WTC11 (cell line): ENCODE measurements at regions not wholly inside any gene's neighbourhood (a gene's known extent, or its start where the extent isn't known, plus 50 kb on each side); places are given as distances from the start of the nearest gene placed in this dataset.

Experiments used
- CREM ChIP-seq: sonication (generic); formaldehyde crosslinking; IDR thresholded peaks from 2 replicates; pipeline ENCODE4 v1.8.1; 2022; ENCODE audit warnings: mild to moderate bottlenecking, missing genetic modification reagents, moderate library complexity
- CTCF ChIP-seq: fragments of 200-600 bp; IDR thresholded peaks from 2 replicates; pipeline ENCODE4 v1.8.0; 2022; ENCODE audit warnings: antibody characterized with exemption
- HMGXB4 ChIP-seq: sonication (generic); formaldehyde crosslinking; IDR thresholded peaks from 2 replicates; pipeline ENCODE4 v1.8.1; 2023; ENCODE audit warnings: mild to moderate bottlenecking, moderate library complexity, missing genetic modification reagents
- NFYB ChIP-seq: sonication (generic); formaldehyde crosslinking; conservative IDR thresholded peaks from 2 replicates; pipeline ENCODE4 v1.8.0; 2022; ENCODE audit warnings: low read depth, missing genetic modification reagents
- TEAD4 ChIP-seq: sonication (generic); formaldehyde crosslinking; IDR thresholded peaks from 2 replicates; pipeline ENCODE4 v1.8.0; 2022; ENCODE audit warnings: mild to moderate bottlenecking, missing genetic modification reagents
- ZNF219 ChIP-seq: sonication (generic); formaldehyde crosslinking; IDR thresholded peaks from 2 replicates; pipeline ENCODE4 v1.8.0; 2023; ENCODE audit warnings: missing genetic modification reagents, mild to moderate bottlenecking, borderline replicate concordance
- TF ChIP-seq, protein P1 (sequence below): sonication (generic); formaldehyde crosslinking; IDR thresholded peaks from 2 replicates; pipeline ENCODE4 v1.8.1; 2022; ENCODE audit warnings: low read depth, missing genetic modification reagents, borderline replicate concordance

GRCh38 chr5:133873449-133873848 is 95.0 kb downstream of the C5orf15 start:
- TF ChIP-seq, protein P1, sequence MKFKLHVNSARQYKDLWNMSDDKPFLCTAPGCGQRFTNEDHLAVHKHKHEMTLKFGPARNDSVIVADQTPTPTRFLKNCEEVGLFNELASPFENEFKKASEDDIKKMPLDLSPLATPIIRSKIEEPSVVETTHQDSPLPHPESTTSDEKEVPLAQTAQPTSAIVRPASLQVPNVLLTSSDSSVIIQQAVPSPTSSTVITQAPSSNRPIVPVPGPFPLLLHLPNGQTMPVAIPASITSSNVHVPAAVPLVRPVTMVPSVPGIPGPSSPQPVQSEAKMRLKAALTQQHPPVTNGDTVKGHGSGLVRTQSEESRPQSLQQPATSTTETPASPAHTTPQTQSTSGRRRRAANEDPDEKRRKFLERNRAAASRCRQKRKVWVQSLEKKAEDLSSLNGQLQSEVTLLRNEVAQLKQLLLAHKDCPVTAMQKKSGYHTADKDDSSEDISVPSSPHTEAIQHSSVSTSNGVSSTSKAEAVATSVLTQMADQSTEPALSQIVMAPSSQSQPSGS (CRISPR knock-in tag) = no peak
- TF ChIP-seq CREM (CRISPR knock-in tag) (no peak), NFYB (CRISPR knock-in tag) (no peak), CTCF (no peak), ZNF219 (CRISPR knock-in tag) (no peak), HMGXB4 (CRISPR knock-in tag) (no peak), TEAD4 (CRISPR knock-in tag) (no peak)
